HEK293 (cell line): ENCODE measurements at regions not wholly inside any gene's neighbourhood (a gene's known extent, or its start where the extent isn't known, plus 50 kb on each side); places are given as distances from the start of the nearest gene placed in this dataset.

Source experiments
- CTCF ChIA-PET: fragments of 350-600 bp; formaldehyde crosslinking; extraction: SDS; loops from one replicate; lab custom pipeline; 2021; ENCODE audit warnings: antibody characterized with exemption; lab: Yijun Ruan, JAX
- POLR2A ChIA-PET: fragments of 300-600 bp; formaldehyde crosslinking; extraction: SDS; loops from one replicate; lab custom pipeline; 2020; ENCODE audit warnings: antibody characterized with exemption, inconsistent platforms; lab: Yijun Ruan, JAX
- H3K27ac ChIP-seq: fragments of 200-500 bp; sonication (Bioruptor generic); 2 replicates; pipeline ENCODE4 v1.5.1; 2014; ENCODE audit warnings: low read depth, low read length, control low read depth, inconsistent platforms; ENCODE audit errors: extremely low read depth
- H3K36me3 ChIP-seq, 2 experiments: fragments of 200-500 bp in 1 of 2; sonication (Bioruptor generic) in 1 of 2; 1 replicate in 1 of 2; 2 replicates in 1 of 2; pipeline ENCODE4 v1.5.1; 2014 to 2017; ENCODE audit warnings: inconsistent platforms in 2 of 2, low read length in 2 of 2; ENCODE audit not compliant: control insufficient read depth in 2 of 2, insufficient read depth in 1 of 2
- H3K4me1 ChIP-seq: fragments of 200-500 bp; sonication (Bioruptor generic); 2 replicates; pipeline ENCODE4 v1.5.1; 2014; ENCODE audit warnings: mild to moderate bottlenecking, low read length, inconsistent platforms; ENCODE audit not compliant: control insufficient read depth, insufficient read depth
- H3K4me3 ChIP-seq: 2 replicates; pipeline ENCODE4 v1.5.1; 2011; ENCODE audit warnings: low read depth, mild to moderate bottlenecking, control low read depth, low read length, moderate library complexity
- H3K9me3 ChIP-seq: fragments of 200-500 bp; sonication (Bioruptor generic); 2 replicates; pipeline ENCODE4 v1.5.1; 2014; ENCODE audit warnings: low read depth, low read length, inconsistent platforms; ENCODE audit not compliant: control insufficient read depth, insufficient read depth
- EGR2 ChIP-seq: fragments of 450-650 bp; formaldehyde crosslinking; IDR thresholded peaks from 2 replicates; pipeline ENCODE4 v1.5.1; 2016; ENCODE audit warnings: low read depth, missing biosample characterization, missing genetic modification characterization
- PRDM1 ChIP-seq: fragments of 450-650 bp; formaldehyde crosslinking; IDR thresholded peaks from 2 replicates; pipeline ENCODE4; 2016; ENCODE audit warnings: missing biosample characterization, missing genetic modification characterization
- SALL2 ChIP-seq: fragments of 450-650 bp; formaldehyde crosslinking; IDR thresholded peaks from 2 replicates; pipeline ENCODE4 v1.5.0; 2017; ENCODE audit warnings: missing biosample characterization, mild to moderate bottlenecking, missing genetic modification characterization, borderline replicate concordance
- YY2 ChIP-seq: fragments of 450-650 bp; formaldehyde crosslinking; IDR thresholded peaks from 2 replicates; pipeline ENCODE4 v1.5.1; 2016; ENCODE audit warnings: missing biosample characterization, missing genetic modification characterization
- ZNF132 ChIP-seq: fragments of 450-650 bp; formaldehyde crosslinking; IDR thresholded peaks from 2 replicates; pipeline ENCODE4 v1.5.1; 2017; ENCODE audit warnings: missing biosample characterization, missing genetic modification characterization, borderline replicate concordance
- ZNF138 ChIP-seq: fragments of 450-650 bp; formaldehyde crosslinking; IDR thresholded peaks from 2 replicates; pipeline ENCODE4 v1.5.1; 2016; ENCODE audit warnings: missing biosample characterization, missing genetic modification characterization, borderline replicate concordance
- ZNF23 ChIP-seq: fragments of 450-650 bp; formaldehyde crosslinking; IDR thresholded peaks from 2 replicates; pipeline ENCODE4 v1.5.1; 2016; ENCODE audit warnings: missing biosample characterization, missing genetic modification characterization, borderline replicate concordance
- ZNF37A ChIP-seq: fragments of 450-650 bp; IDR thresholded peaks from 2 replicates; pipeline ENCODE4 v1.5.1; 2018; ENCODE audit warnings: missing biosample characterization, missing genetic modification characterization
- ZNF391 ChIP-seq: fragments of 450-650 bp; formaldehyde crosslinking; IDR thresholded peaks from 2 replicates; pipeline ENCODE4 v1.5.1; 2016; ENCODE audit warnings: low read depth, missing biosample characterization, missing genetic modification characterization, borderline replicate concordance
- ZNF555 ChIP-seq: fragments of 450-650 bp; formaldehyde crosslinking; conservative IDR thresholded peaks from 2 replicates; pipeline ENCODE4 v1.5.1; 2017; ENCODE audit warnings: missing biosample characterization, mild to moderate bottlenecking, missing genetic modification characterization, inconsistent platforms
- ZNF623 ChIP-seq: fragments of 450-650 bp; formaldehyde crosslinking; IDR thresholded peaks from 2 replicates; pipeline ENCODE4 v1.5.1; 2016; ENCODE audit warnings: missing biosample characterization, missing genetic modification characterization
- ZNF629 ChIP-seq: fragments of 450-650 bp; formaldehyde crosslinking; IDR thresholded peaks from 2 replicates; pipeline ENCODE4 v1.5.1; 2017; ENCODE audit warnings: missing biosample characterization, missing genetic modification characterization
- ZNF76 ChIP-seq: fragments of 450-650 bp; formaldehyde crosslinking; IDR thresholded peaks from 2 replicates; pipeline ENCODE4; 2016; ENCODE audit warnings: low read depth, missing biosample characterization, missing genetic modification characterization, borderline replicate concordance
- ZSCAN30 ChIP-seq: fragments of 450-650 bp; IDR thresholded peaks from 2 replicates; pipeline ENCODE4 v1.5.1; 2018; ENCODE audit warnings: missing biosample characterization, mild to moderate bottlenecking, missing genetic modification characterization, moderate library complexity
- TF ChIP-seq, protein P1 (sequence below): IDR thresholded peaks from 2 replicates; pipeline ENCODE4 v1.6.1; 2011; ENCODE audit warnings: mild to moderate bottlenecking, low read depth, low read length, borderline replicate concordance
- TF ChIP-seq, protein P2 (sequence below): fragments of 450-650 bp; formaldehyde crosslinking; IDR thresholded peaks from 2 replicates; pipeline ENCODE4 v1.5.1; 2016; ENCODE audit warnings: missing biosample characterization, missing genetic modification characterization, low read depth

DNA sequence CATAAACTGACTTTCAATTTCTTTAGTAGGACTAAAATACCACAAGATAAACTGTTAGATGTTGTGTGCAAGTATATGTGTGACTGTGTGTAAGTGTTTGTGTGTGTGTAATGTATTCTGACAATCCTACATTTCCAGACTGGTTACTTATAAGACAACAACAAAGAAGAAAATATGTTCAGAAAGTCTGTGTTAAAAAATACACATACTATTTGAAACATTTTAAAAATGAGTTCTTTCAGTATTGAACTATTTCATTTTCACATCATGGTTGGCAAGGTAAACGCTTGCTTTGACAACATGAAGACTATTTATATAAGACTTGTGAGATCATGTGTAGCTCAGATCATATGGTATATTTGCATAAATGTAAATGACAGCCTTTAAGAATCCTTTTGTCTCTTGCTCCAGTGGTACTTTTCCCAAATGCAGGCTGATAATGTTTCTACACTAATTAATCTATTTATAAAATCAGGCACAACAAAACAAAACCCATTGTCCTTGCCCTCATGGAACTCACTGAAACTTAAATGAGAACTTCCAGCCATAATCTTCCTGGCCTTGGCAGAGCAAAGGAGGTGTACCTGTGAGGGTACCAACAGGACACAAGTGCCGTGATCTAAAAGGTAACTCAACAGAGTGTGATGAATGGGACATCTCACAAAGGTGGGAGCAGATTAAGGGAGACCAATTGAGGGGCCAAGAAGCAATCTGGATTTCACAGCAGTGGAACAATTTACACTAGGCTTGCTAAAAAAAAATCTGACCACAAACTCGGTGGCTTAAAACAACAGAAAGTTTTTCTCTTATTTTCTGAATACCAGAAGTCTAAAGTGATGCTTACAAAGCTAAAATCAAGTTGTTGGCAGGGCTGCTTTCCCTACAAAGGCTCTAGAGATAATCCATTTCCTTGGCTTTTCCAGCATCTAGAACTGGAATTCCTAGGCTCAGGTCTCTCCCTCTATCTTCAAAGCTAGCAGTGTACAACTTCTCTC lies 349.0 kb downstream of the TBC1D4 start:
- ChIA-PET CTCF (no interaction called here), POLR2A (no interaction called here)
- no peaks in the 10 kb centered on the region for H3K36me3 ChIP-seq
- no peak overlapping the region for H3K4me3 ChIP-seq
- no peaks in the 10 kb centered on the region for H3K4me1 ChIP-seq
- H3K9me3 ChIP-seq: no peaks in the 10 kb centered on the region
- H3K27ac ChIP-seq: no peak overlapping the region
- no peak for TF ChIP-seq ZNF623
- TF ChIP-seq ZSCAN30 (tag by site-specific recombination): no peak
- TF ChIP-seq, protein P1, sequence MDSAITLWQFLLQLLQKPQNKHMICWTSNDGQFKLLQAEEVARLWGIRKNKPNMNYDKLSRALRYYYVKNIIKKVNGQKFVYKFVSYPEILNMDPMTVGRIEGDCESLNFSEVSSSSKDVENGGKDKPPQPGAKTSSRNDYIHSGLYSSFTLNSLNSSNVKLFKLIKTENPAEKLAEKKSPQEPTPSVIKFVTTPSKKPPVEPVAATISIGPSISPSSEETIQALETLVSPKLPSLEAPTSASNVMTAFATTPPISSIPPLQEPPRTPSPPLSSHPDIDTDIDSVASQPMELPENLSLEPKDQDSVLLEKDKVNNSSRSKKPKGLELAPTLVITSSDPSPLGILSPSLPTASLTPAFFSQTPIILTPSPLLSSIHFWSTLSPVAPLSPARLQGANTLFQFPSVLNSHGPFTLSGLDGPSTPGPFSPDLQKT: no peak
- no peak for TF ChIP-seq ZNF37A
- no peak for TF ChIP-seq ZNF391 (tag by site-specific recombination)
- TF ChIP-seq PRDM1: no peak
- no peak for TF ChIP-seq EGR2
- TF ChIP-seq, protein P2, sequence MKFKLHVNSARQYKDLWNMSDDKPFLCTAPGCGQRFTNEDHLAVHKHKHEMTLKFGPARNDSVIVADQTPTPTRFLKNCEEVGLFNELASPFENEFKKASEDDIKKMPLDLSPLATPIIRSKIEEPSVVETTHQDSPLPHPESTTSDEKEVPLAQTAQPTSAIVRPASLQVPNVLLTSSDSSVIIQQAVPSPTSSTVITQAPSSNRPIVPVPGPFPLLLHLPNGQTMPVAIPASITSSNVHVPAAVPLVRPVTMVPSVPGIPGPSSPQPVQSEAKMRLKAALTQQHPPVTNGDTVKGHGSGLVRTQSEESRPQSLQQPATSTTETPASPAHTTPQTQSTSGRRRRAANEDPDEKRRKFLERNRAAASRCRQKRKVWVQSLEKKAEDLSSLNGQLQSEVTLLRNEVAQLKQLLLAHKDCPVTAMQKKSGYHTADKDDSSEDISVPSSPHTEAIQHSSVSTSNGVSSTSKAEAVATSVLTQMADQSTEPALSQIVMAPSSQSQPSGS (tag by site-specific recombination): no peak
- TF ChIP-seq ZNF23 (tag by site-specific recombination): no peak
- TF ChIP-seq ZNF555: no peak
- no peak for TF ChIP-seq ZNF132 (tag by site-specific recombination)
- no peak for TF ChIP-seq ZNF76 (tag by site-specific recombination)

DNA sequence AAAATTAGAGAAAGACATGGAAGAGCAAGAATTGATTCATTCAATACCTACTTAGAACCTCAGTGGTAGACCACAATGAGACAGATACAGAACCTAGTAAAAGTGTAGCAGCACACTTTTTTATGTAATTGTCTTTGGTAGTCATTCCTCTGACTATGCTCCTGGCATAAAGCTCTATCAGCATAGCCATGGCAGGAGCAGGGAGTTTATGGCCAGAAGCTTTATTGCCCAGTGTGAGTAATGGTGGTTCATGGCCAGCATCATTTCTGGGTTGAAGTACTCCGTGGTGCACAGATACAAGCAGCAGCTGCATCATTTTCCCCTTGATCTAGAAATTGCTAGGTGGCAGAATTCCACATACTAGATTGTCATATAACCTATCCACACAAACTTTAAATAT lies 352.6 kb downstream of the TBC1D4 start:
- TF ChIP-seq YY2 (no peak), ZNF138 (tag by site-specific recombination) (no peak), ZNF629 (tag by site-specific recombination) (no peak)
- ChIA-PET POLR2A (no interaction called here), CTCF (no interaction called here)
- Histone ChIP-seq H3K27ac (no peak overlapping the region), H3K9me3 (no peaks in the 10 kb centered on the region), H3K36me3 (no peaks in the 10 kb centered on the region), H3K4me3 (no peak overlapping the region), H3K4me1 (no peaks in the 10 kb centered on the region)

DNA sequence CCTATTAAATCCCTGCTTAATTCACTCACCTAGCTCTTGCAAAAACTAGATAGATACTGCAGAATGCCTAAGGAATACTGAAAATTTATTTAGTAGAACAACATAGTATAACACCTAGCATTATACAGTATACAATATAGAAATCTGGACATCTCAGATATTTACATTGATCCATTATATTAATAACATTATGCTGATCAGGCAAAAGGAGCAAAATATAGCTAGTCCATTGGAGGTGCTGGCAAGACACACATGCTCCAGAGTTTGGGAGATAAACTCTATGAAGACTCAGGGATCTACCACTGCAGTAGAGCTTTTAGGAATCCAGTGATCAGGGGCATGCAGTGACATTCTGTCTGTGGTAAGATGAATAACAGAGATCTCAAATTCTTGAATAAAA lies 357.6 kb downstream of the TBC1D4 start:
- CTCF ChIA-PET: no interaction called here
- H3K9me3 ChIP-seq: no peaks in the 10 kb centered on the region
- H3K36me3 ChIP-seq: no peaks in the 10 kb centered on the region
- TF ChIP-seq SALL2 (tag by site-specific recombination): no peak
- TF ChIP-seq, all 188 proteins: peak for 0
- Histone ChIP-seq H3K4me1 (no peaks in the 10 kb centered on the region), H3K4me3 (no peak overlapping the region), H3K27ac (no peak overlapping the region)
- POLR2A ChIA-PET: no interaction called here
